Upper lobe of left lung (tissue), 4 donors: ENCODE measurements at regions not wholly inside any gene's neighbourhood (a gene's known extent, or its start where the extent isn't known, plus 50 kb on each side); places are given as distances from the start of the nearest gene placed in this dataset.

ENCODE experiments used
- EP300 ChIP-seq, 4 donors: sonication (generic); formaldehyde crosslinking; IDR thresholded peaks; one replicate each; pipeline ENCODE4 v1.5.1; 2017; ENCODE audit warnings: antibody characterized with exemption in 4 of 4, control low read depth in 2 of 4
- POLR2A ChIP-seq, 4 donors: fragments of 450-650 bp; IDR thresholded peaks; one replicate each; pipeline ENCODE4 v1.5.1; 2016 to 2017; ENCODE audit warnings: antibody characterized with exemption in 4 of 4, mild to moderate bottlenecking in 2 of 4
- POLR2AphosphoS5 ChIP-seq, 2 donors: sonication (generic); formaldehyde crosslinking; IDR thresholded peaks; one replicate each; pipeline ENCODE4 v1.5.1; 2017; ENCODE audit warnings: antibody characterized with exemption in 2 of 2
- TF ChIP-seq, protein P1 (sequence below), 6 experiments: fragments of 450-650 bp in 4 of 6; fragments of 200-600 bp in 2 of 6; sonication (generic) in 2 of 6; IDR thresholded peaks; one replicate each; pipeline ENCODE4 v1.5.1; 2016 to 2019; ENCODE audit warnings: antibody characterized with exemption in 6 of 6

GRCh38 chrX:152028579-152028978 lies 54.1 kb upstream of the GABRE start:
- no peak for TF ChIP-seq POLR2AphosphoS5 (IDR thresholded peaks at IDR 0.05)
- no peak for TF ChIP-seq POLR2A (IDR thresholded peaks at IDR 0.05)
- TF ChIP-seq, protein P1, sequence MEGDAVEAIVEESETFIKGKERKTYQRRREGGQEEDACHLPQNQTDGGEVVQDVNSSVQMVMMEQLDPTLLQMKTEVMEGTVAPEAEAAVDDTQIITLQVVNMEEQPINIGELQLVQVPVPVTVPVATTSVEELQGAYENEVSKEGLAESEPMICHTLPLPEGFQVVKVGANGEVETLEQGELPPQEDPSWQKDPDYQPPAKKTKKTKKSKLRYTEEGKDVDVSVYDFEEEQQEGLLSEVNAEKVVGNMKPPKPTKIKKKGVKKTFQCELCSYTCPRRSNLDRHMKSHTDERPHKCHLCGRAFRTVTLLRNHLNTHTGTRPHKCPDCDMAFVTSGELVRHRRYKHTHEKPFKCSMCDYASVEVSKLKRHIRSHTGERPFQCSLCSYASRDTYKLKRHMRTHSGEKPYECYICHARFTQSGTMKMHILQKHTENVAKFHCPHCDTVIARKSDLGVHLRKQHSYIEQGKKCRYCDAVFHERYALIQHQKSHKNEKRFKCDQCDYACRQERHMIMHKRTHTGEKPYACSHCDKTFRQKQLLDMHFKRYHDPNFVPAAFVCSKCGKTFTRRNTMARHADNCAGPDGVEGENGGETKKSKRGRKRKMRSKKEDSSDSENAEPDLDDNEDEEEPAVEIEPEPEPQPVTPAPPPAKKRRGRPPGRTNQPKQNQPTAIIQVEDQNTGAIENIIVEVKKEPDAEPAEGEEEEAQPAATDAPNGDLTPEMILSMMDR (IDR thresholded peaks at IDR 0.05), result no peak
- no peak for TF ChIP-seq EP300 (IDR thresholded peaks at IDR 0.05)
